GOT3 (cell line): ENCODE measurements at regions not wholly inside any gene's neighbourhood (a gene's known extent, or its start where the extent isn't known, plus 50 kb on each side); places are given as distances from the start of the nearest gene placed in this dataset.

ENCODE experiments used
- DNase-seq: peaks from one replicate; lab custom pipeline; 2025; ENCODE audit warnings: mixed read lengths; lab: John Stamatoyannopoulos, UW

DNA sequence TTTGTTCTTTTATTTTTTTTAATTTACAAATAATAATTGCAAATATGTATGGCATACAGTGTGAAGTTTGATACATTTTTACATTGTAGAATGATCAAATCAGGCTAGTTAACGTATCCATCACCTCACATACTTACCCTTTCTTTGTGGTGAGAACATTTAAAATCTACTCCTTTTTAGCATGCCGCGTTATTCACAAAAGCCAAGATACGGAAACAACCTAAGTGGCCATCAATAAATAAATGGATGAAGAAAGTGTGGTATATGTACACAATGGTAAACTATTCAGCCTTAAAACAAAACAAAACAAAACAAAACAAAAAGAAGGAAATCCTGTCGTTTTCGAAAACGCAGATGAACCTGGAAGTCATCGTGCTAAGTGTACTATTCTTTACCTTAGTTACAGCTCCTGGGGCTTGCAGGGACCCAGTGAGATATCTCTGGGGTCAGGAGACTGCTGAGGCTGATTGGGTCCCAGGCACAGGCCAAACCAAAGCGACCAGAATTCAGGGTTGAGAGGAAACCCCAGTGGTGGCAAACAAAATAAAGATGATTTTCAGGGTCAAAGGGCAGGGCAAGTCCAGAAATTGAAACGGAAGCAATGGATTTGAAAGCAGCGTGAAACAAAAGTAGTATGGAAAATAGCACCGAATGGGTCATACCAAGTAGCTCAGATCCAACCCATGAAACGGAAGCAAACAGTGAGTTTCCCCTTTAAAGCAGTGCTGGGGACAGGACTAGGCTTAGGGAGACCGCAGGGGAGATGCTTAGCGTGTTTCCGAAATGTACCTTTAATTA, 188.2 kb downstream of the PLPP3 start:
- DNase-seq = no peak

DNA sequence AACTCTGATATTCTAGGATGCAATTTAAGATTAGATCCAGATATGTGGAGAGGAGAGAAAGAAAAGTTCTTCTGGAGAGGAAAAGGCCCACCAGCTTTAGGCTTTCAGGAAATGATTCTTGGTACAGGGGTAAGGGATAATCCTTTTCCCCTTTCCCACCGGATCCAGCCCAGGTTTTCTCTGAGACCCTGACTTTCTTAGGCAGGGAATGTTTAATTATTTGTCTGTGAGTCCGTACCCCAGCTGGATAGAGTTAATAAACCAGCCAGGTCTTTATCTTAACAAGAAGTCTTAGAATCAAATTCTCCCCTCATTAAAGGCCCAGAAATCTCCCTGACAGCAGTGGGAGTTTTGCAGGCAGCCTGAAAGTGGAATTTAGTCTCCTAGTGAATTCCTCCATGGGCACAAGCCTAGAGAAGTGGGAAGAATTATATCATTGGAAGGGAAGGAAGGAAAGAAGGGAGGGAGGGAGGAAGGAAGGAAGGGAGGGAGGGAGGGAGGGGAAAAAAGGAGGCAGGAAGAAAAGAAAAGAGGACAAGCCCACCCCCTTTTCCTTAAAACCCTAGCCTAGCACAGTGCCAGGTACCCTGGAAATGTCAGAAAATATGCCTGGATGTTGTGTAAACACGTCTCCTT, 189.0 kb downstream of the PLPP3 start:
- no peak for DNase-seq

DNA sequence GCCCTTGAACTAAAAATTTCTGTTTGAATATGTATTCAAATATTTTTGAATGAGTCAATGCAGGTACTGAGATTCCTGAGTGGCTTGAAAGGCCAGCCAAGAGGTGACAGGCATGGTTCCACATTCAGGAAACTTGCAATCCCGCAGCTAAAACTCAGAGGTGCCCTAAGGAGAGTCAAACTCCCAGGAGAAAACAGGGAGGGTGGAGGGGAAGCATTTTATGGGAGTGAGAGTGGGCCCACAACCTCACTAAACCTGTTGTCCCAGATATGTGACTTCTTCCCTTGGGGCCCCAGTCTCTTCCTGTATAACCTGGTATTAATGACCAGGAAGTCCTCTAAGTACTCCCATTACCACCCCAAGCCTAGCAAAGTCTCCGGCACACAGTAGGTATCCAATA, 189.6 kb downstream of the PLPP3 start:
- no peak for DNase-seq

DNA sequence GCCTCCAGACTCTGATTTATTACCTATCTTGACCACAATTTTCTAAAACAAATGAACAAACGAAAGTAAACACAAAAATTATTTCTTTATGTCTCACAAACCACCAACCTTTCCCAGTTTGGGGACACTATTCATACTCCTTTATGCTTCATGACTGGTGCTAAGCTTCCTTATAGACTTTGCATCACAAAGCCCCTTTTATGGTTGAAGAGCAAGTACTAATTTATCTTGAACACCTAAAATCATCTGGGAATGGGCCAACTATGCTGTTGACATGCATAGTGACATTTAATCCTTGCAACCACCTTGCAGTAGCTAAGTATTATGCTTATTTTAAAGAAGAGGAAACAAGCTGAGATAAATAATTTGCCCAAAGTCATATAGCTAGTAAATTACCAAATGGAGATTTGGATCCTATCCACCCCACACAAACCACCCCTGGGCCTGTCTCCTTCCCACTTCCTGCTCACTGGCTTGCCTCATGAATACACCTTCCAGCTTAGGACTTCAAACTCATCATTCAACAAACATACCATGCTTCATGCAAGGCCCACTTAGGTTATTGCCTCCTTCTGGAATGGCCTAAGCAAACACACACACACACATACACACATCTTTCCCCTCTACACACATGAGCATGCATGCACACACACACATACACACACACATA, 192.2 kb downstream of the PLPP3 start:
- no peak for DNase-seq

DNA sequence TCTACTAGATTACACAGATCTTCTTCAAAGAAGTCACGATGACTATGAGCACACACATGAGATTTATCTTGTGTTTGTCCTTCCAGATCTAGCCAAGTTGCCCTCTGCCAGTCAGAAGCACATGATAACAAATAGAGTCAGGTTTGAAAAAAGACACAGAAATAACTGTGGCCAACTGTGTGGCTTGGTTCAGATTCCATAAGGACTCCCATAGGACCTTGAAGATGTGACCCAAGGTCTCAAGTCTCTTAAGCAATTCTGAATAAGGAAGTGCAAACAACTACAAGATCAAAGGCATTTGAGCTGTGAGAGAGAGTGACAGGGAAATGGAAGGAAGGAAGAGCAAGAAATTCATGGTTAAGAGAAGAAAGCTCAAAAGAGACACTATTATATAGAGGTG, 194.0 kb downstream of the PLPP3 start:
- no peak for DNase-seq

DNA sequence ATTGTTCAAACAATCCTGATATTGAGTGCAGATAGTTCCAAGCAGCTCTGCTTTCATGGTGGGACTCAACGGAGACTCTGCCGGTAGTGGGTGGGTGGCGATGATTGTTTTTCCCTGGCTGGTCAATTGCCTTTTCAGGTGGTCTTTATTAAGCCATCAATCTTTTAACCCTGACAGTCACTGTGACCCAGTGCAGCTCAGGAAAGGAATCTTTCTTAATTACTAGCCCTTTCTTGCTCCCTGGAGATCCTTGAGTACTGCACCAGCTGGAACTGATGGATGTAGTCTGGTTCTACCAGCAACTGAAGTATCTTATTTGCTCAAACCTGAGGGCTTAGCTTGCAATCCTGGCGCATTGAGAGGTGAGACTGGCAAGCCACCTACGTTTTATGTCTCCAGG, 196.4 kb downstream of the PLPP3 start:
- DNase-seq = no peak

DNA sequence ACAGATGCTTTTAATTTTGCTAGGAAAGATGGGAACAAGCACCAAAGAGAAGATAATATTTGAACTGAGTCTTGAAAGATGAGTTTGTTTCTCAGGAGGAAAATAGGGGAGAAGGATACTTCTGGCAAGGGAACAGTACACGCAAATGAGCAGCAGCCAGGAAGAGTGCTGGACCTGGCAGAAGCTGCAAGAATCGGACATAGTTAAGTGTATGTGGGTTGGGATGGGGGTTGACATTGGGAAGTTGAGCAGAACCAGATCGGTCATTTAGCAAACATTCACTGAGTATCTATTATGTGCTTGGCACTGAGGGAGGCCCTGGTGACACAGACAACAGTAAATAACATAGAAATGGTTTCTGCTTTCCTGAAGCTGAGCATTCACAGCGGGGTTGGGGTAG, 198.8 kb downstream of the PLPP3 start:
- no peak for DNase-seq

DNA sequence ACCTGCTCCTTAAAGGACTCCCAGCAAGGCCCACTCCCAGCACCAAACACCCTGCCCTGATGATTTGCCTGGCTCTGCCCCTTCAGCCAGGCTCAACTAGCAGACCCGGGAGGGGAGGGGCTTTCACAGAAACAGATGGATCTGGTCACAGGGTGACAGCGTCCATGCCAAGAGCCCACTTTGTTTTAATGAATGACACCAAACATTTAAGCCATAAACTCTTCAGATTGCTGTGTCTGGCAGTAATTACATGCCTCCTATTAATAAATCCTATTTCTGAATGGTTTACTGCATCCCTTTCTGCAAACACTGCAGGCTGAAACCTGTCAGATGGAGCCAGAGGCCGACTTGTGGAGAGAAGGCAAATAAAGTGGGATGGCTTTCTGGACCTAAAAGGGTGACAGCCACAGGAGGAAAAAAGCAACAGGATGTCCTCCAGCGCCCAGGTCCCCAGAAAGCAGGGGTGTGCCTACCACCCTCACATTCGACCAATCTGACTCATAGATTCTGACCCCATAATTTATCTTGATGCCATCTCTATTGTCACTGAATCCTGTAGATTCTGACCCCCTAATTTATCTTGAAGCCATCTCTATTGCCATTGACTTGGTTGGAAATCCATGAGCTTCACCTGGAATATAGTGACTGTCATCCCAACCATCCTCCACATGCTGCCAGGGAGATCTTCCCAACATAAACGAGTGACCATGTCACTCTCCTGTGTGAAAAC, 200.9 kb downstream of the PLPP3 start:
- DNase-seq = no peak

DNA sequence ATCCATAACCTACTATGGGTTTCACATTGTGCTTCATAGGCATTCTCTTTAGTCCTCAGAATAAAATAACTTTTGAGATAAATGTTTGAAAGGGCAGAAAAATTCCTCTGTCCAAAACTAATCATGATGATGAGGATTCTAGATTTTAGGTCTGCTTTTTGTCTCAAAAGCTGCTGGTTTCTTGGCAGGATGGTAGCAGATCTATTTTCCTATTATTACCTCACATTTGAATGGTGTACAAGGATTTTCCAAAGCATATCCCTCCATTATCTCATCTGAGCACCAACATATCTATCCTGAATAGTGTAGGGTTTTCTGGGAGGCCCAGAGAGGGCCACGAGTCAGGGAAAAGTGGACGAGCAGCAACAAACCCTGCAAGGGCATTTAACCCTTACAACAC, 201.9 kb downstream of the PLPP3 start:
- no peak for DNase-seq

DNA sequence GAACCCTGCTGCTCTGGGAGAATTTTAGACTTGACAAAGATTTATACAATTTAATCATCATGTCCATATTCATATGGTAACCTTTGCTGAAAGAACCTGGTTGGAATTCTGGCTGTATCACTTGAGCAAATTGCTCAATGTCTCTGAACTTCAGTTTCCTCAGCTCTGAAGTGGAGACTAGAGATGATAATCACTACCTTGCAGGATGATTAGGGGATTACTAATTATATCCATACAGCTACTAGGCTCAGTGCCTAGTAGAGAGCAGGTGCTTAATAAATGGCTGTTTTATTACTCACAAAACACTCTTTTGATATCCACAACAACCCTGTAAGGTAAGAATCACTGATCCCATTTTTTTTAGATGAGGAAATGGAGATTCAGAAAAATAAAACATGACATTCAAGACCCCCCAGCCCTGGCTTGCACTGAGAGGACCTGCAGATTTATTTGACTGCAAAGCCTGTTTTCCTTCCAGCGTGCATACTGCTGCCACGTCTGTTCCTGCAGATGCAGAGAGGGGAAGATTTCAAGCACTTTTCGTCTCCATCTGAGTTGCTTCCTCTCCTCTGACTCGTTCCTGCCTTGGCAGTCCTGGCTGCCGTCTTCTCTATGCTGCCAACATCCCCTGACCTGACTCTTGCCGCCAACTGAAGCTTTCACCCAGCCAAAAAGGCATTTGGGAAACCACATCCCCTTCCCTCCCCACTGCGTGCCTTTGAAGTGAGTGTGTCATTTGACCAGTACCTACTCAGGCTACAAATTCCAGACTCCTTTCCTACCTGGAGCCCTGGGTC, 203.0 kb downstream of the PLPP3 start:
- no peak for DNase-seq

DNA sequence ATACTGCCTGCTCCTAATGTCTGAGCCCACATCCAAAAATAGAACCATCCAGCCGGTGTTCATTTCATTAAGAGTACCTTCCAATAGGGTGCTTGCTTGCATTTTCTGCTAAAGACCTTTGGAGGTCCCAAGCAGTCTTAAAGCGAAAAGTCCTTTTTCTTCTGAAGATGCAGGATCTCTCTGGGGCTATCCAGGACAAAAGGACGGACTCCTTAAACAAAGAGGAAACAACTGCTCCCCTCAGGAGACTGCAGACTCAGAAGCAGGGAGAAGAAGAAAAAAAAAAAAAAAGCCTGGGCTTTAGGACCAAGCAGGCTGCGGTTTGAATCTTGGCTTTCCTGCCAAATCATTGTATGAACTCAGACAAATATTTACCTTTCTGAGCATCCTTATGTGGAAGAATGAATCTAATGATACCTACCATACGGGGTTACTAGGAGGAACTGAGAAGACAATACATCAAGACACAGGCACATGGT, 204.0 kb downstream of the PLPP3 start:
- DNase-seq = no peak

DNA sequence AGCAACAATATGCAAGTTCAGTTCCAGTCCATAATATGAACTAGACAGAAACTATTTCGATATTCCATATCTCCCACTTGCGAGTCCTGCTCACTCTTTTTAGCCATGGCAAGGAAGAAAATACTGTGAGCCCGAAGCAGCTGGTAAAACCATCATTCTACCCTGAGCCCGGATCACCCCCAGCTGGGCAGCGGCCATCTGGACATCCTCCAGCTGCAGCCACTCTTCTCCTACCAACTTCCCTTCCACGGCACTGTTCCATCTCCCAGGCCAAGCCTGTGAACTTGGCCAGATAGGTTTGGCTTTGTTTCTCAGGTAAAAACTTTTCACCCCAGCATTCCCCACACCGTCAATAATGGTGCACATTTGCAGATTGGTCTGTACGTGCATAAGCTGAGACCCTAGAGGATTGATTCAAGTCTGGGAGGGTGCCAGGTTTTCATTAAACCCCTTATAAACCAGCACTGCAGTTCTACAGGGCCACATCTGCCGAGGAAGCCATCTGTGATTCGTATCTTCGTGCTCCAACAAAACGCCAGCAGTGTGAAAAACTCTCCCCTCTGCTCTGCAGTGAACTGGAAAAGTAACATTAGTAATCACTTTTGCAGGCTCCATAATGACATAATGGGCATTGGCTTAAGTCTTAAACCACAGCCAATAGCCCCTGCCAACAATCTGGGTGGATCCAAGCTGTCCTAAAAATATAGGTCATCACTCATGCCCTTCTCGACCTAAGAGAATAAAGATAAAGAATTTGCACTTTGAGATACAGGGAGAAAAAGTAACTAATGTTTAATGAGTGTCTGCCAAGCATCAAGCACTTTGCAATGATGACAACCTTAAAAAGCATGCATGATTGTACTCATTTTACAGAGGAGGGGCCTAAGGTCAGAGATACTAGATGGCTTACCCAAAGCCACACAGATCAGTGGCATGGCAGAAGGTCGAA, 205.1 kb downstream of the PLPP3 start:
- DNase-seq = no peak

DNA sequence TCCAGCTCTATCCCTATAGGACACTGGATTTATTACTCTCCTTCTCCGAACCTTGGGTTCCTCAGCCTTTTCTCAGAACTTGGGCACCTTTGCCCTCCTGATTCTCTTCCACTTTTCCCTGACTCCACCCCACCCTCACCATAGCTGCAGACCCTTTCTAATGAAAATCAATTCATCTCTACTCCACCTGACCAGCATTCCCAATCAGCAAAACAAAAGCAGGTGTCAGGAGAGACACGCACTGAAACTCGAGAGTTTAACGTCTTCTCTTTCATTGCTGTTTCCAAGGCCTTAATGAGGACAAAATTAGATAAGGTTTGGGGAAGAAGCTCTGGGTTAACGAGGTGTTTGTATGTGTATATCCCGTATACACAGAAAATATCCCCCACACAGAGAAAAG, 208.8 kb downstream of the PLPP3 start:
- DNase-seq = no peak

DNA sequence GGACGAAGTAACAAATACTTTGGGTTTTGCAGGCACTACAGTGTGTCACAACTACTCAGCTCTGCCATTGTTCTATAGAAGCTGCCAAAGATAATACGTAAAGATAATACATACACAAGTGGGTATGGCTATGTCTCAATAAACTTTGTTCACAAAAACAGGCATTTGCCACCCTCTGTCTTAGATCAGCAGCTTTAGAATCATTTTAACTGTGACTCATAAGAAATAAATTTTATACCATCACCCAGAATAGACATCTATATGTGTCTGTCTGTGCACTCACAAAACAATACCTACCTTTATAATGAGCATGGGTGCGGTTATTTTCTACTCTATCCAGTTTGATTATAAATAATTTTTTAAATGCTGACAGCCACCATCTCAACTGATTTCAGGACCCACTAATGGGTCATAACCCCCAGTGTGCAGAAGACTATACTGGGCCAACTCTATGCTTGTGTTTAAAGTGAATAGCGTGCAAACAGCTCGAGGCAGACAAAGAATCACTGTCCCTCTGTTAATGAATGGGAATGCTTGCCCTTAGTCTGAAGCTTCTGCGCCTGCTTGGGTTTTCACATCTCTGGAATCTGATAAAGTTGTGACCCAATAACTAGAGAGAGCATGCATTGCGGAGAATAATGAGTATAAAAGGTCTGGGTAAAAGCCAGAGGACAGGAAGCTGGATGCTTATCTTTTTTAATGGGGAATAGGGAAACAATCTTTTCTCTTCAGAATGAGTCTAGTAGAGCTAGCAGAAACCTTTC, 216.2 kb downstream of the PLPP3 start:
- DNase-seq = no peak

DNA sequence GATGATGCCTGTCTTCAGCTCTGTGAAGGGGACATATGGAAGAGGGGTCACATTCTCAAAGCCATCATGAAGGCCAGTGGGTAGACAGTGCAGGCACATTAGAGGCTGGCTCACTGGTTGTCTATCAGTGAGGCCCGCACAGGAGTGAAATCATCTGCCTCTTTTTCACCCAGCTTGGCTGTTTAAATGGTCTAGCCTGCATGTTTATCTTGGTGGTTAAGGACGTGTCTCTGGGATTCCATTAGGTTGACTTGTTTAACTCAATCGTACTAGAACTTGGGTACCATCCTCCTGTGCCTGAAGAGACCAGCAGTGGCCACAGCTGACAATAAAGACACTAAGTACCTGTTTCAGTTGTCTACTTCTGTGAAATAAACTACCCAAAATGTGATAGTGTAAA, 219.3 kb downstream of the PLPP3 start:
- DNase-seq = no peak

DNA sequence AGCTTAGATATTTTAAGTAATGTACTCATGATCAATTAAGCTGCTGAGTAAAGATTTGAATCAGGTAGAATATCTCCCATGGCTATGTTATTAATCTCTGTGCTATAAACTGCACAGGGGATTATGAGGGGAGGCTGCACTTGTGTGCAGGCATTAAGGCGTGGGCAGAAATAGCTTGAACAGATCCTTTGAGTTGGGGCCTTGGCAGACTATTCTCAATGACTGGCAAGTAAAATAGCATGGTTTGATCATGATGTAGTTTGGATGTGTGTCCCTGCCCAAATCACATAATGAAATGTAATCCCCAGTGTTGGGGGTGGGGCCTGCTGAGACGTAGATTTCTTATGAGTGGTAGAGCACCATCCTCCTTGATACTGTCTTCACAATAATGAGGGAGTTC, 220.3 kb downstream of the PLPP3 start:
- DNase-seq = no peak

DNA sequence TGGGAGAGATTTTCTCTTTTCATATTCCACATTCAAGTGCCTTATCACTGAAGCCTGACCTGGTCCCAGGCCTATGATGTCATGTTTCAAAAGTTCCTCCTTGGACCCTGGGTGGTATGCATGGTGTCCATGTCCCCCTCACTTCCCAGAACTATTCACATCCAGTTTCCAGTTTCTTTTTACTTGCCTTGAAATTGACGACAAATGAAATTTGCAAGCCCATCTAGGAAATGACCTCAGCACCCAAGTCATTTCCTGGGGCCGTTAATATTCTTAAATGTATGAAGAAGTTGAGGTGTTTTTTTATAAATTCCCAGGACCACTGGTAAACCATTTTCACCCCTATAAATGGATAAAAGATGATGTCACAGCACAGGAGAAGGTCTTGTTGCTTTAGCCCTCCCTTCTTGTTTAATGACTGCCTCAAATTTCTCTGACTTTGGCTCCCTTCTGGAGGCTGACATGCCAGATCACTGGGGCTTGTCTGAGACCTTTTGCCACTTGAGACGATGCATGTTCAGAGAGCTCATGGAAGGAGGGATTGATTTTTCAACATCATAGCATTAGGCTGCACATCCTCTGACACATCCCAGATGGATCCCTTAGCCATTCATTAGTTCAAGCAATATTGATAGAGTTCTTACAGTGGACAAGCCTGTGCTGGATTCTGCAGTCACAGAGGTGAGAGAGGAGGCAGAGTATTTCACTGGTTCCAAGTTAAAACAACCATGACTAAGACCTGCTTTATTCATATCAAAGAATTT, 221.3 kb downstream of the PLPP3 start:
- no peak for DNase-seq

DNA sequence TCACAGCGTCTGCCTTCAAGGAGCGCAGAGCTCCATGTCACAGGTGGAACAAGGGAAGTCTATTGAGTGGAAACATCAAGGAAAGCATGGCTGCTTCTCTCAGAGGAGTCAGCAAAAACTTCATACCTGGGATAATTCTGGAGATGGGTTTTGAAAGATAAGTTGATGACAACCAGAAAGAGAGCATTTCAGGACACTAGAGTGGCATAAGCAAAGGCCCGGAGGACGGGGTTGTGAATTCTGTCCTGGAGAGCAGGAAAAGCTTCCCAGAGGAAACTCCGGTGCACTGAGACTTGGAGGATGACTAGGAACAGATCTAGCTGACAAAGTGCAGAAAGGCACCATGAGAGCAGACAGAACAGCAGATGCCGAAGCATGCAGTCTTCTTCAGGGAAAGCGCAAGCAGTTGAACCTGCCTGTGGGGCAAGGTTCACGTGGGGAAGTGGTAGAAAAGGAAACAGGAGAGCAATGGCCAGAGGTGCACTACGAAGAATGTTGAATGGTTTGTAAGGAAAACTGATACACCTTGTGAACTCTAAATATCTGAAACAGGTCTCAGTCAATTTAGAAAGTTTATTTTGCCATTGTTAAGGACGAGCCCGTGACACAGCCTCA, 222.9 kb downstream of the PLPP3 start:
- no peak for DNase-seq

DNA sequence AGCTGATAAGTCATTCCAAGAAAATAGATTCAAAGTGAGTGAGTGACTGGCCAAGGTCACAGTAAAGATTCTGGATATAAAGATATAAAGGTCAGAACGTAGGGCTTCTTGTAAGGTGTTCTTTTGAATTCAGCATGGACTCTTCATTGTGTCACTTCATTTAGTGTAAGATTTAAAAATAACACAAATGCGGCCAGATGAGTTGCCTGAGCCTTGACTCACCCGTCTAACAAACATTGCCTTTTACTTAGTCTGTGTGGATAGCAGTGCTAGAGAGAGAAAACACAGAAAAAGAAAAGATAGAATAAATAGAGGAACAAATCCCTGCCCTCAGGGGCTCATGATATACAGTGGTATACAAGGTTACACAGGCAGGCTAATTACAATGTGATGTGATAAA, 223.4 kb downstream of the PLPP3 start:
- DNase-seq = no peak
